ENCODE measurements at regions not wholly inside any gene's neighbourhood (a gene's known extent, or its start where the extent isn't known, plus 50 kb on each side); places are given as distances from the start of the nearest gene placed in this dataset.

DNA sequence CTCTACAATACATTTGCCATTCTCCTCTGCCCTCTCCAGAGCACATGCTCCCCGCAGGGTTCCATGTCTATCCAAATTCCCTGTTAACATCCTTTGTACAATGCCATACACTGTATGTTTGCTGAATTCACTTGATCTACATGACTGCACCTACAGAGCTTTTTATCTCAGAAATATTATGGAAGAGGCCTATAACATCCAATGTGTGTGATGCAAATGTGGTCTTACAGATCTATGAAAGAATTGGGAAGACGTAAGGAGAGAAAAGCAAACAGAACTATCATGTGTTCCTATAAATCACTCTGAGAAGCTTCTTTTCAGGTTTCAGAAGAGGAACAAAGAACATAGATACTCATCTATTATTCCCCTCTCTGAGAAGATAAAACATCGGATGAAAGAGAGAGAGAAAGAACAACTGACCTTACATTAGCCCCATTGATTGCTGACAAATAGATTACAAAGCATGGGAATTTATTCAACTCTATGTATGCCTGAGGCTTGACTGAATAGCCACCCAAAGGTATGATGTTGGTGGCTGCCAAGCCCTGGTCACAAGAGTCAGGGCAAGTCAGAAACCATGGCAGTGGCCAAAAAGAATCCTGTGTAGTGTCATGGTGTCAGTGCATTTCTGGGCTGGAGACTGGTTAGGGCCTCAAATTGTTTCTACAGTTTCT, 425.2 kb downstream of the FOXO1 start:
- H3K9me3 Mint-ChIP-seq: no peaks in the 10 kb centered on the region
- ATAC-seq (ENCODE audit: poor library complexity): no peak
- Histone ChIP-seq H3K4me3 (ENCODE audit: low read length) (no peak overlapping the region), H3K27ac (ENCODE audit: low read depth in 1 of 2, low read length in 2 of 2) (no peak overlapping the region), H3K27me3 (ENCODE audit: control insufficient read depth in 1 of 2, insufficient read depth in 2 of 2, low read length in 2 of 2) (no peaks in the 10 kb centered on the region), H3K36me3 (ENCODE audit: insufficient read depth, low read length) (no peaks in the 10 kb centered on the region), H3K9me3 (ENCODE audit: control insufficient read depth in 1 of 2, insufficient read depth in 1 of 2, low read length in 2 of 2) (no peaks in the 10 kb centered on the region), H3K4me1 (ENCODE audit: insufficient read depth, low read length) (no peaks in the 10 kb centered on the region)
- no peaks in the 10 kb centered on the region for H3K4me1 Mint-ChIP-seq (ENCODE audit: low read depth)
- ChIA-PET CTCF (interaction anchor here (1.3 kb wide), 1 partner anchor 321 kb away, joined by 3 read pairs; no protein-coding TSS in a partner anchor), POLR2A (no interaction called here)
- no peak overlapping the region for H3K4me3 Mint-ChIP-seq
- H3K27ac Mint-ChIP-seq: no peak overlapping the region
- no peaks in the 10 kb centered on the region for H3K36me3 Mint-ChIP-seq (ENCODE audit: low read depth)
- H3K27me3 Mint-ChIP-seq: no peaks in the 10 kb centered on the region
- intact Hi-C loops (cut with DNase I, micrococcal nuclease): no loop called here
- TF ChIP-seq, protein P1, sequence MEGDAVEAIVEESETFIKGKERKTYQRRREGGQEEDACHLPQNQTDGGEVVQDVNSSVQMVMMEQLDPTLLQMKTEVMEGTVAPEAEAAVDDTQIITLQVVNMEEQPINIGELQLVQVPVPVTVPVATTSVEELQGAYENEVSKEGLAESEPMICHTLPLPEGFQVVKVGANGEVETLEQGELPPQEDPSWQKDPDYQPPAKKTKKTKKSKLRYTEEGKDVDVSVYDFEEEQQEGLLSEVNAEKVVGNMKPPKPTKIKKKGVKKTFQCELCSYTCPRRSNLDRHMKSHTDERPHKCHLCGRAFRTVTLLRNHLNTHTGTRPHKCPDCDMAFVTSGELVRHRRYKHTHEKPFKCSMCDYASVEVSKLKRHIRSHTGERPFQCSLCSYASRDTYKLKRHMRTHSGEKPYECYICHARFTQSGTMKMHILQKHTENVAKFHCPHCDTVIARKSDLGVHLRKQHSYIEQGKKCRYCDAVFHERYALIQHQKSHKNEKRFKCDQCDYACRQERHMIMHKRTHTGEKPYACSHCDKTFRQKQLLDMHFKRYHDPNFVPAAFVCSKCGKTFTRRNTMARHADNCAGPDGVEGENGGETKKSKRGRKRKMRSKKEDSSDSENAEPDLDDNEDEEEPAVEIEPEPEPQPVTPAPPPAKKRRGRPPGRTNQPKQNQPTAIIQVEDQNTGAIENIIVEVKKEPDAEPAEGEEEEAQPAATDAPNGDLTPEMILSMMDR (IDR thresholded peaks at IDR 0.05): no peak
- no peak for DNase-seq

DNA sequence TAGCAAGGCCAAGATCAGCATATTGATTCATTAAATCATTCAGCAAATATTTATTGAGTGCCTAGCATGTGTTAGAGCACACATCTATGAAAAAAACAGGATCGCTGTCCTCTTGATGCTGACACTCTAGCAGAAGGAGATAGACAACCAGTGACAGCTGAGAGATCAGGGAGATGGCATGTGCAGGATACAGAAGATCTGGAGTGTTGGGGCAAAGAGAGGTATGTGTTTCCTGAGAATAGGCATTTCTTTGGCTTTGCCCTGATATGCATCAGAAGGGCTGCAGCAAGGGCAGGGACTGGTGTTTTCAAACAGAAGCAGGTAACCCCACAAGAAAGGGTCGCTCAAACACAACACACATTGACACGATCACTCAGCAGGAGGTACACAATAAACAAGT, 423.4 kb downstream of the FOXO1 start:
- Mint-ChIP-seq H3K4me3 (no peak overlapping the region), H3K27ac (no peak overlapping the region), H3K36me3 (ENCODE audit: low read depth) (no peaks in the 10 kb centered on the region), H3K27me3 (no peaks in the 10 kb centered on the region), H3K9me3 (no peaks in the 10 kb centered on the region), H3K4me1 (ENCODE audit: low read depth) (peaks cover 5% of the 10 kb centered on the region)
- H3K4me1 ChIP-seq (ENCODE audit: insufficient read depth, low read length): no peaks in the 10 kb centered on the region
- H3K4me3 ChIP-seq (ENCODE audit: low read length): no peak overlapping the region
- TF ChIP-seq, protein P1 (IDR thresholded peaks at IDR 0.05): no peak
- DNase-seq (no peak), ATAC-seq (ENCODE audit: poor library complexity) (no peak)
- ChIA-PET POLR2A (no interaction called here), CTCF (no interaction called here)
- no peaks in the 10 kb centered on the region for H3K9me3 ChIP-seq (ENCODE audit: control insufficient read depth in 1 of 2, insufficient read depth in 1 of 2, low read length in 2 of 2)
- no peaks in the 10 kb centered on the region for H3K36me3 ChIP-seq (ENCODE audit: insufficient read depth, low read length)
- intact Hi-C loops (cut with DNase I, micrococcal nuclease): no loop called here
- no peaks in the 10 kb centered on the region for H3K27me3 ChIP-seq (ENCODE audit: control insufficient read depth in 1 of 2, insufficient read depth in 2 of 2, low read length in 2 of 2)
- no peak overlapping the region for H3K27ac ChIP-seq (ENCODE audit: low read depth in 1 of 2, low read length in 2 of 2)

DNA sequence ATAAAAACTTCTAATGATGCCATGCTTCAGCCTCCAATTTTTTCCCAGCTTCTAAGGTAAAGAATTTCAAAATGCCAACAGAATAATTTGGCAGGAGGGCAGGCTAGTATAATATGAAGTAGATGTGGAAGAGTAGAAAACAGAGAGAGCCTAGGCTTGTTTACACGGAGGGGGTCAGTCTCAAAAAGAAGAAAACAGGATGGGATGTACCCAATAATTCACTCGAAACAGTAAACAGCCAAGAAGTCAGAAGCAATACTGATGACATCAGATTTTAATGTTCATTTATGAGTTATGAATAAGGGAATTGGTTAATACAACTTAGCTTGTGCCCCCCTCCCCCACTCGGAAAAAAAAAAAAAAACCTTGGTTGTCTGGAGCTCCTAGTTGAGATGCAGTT, 422.5 kb downstream of the FOXO1 start:
- no peak overlapping the region for H3K4me3 ChIP-seq (ENCODE audit: low read length)
- no peak overlapping the region for H3K4me3 Mint-ChIP-seq
- no peaks in the 10 kb centered on the region for H3K4me1 ChIP-seq (ENCODE audit: insufficient read depth, low read length)
- no peaks in the 10 kb centered on the region for H3K36me3 Mint-ChIP-seq (ENCODE audit: low read depth)
- intact Hi-C loops (cut with DNase I, micrococcal nuclease): no loop called here
- H3K27me3 Mint-ChIP-seq: no peaks in the 10 kb centered on the region
- DNase-seq: no peak
- no peak for ATAC-seq (ENCODE audit: poor library complexity)
- H3K36me3 ChIP-seq (ENCODE audit: insufficient read depth, low read length): no peaks in the 10 kb centered on the region
- H3K27ac ChIP-seq (ENCODE audit: low read depth in 1 of 2, low read length in 2 of 2): no peak overlapping the region
- ChIA-PET POLR2A (no interaction called here), CTCF (no interaction called here)
- H3K9me3 ChIP-seq (ENCODE audit: control insufficient read depth in 1 of 2, insufficient read depth in 1 of 2, low read length in 2 of 2): no peaks in the 10 kb centered on the region
- TF ChIP-seq, protein P1 (IDR thresholded peaks at IDR 0.05): no peak
- no peak overlapping the region for H3K27ac Mint-ChIP-seq
- H3K9me3 Mint-ChIP-seq: peaks cover 4% of the 10 kb centered on the region
- H3K4me1 Mint-ChIP-seq (ENCODE audit: low read depth): peaks cover 5% of the 10 kb centered on the region
- H3K27me3 ChIP-seq (ENCODE audit: control insufficient read depth in 1 of 2, insufficient read depth in 2 of 2, low read length in 2 of 2): no peaks in the 10 kb centered on the region
